ENCODE measurements at regions not wholly inside any gene's neighbourhood (a gene's known extent, or its start where the extent isn't known, plus 50 kb on each side); places are given as distances from the start of the nearest gene placed in this dataset.

GRCh38 chr5:8321272-8321671, 452.3 kb downstream of the MTRR start:
- Histone ChIP-seq H3K9me2 (ENCODE audit: insufficient read depth) (no peaks in the 10 kb centered on the region), H3K4me1 (ENCODE audit: control insufficient read depth in 1 of 2, insufficient read depth in 2 of 2, low read length in 2 of 2) (no peaks in the 10 kb centered on the region), H3K27me3 (ENCODE audit: insufficient read depth, low read length) (no peaks in the 10 kb centered on the region), H2AFZ (ENCODE audit: low read depth, low read length, poor library complexity, severe bottlenecking) (no peak overlapping the region), H3K9ac (ENCODE audit: low read length) (no peak overlapping the region), H3K9me3 (ENCODE audit: control insufficient read depth in 1 of 2, insufficient read depth in 1 of 2, low read depth in 1 of 2, low read length in 2 of 2) (peaks cover 8 to 44% of the 10 kb centered on the region in 2 experiments; a peak in 3 of 4 replicates), H3K4me3 (replicated peaks in 1 of 2; ENCODE audit: low read depth in 1 of 2, low read length in 2 of 2) (no peak overlapping the region), H3K36me3 (ENCODE audit: control insufficient read depth in 1 of 2, insufficient read depth in 2 of 2, low read length in 2 of 2) (no peaks in the 10 kb centered on the region), H4K20me1 (ENCODE audit: insufficient read depth) (no peaks in the 10 kb centered on the region), H3K27ac (ENCODE audit: low read depth, low read length) (no peak overlapping the region), H3K79me2 (ENCODE audit: insufficient read depth, low read length) (no peaks in the 10 kb centered on the region), H3K4me2 (ENCODE audit: low read length) (no peak overlapping the region)
- TF ChIP-seq SRF (IDR thresholded peaks at IDR 0.05; ENCODE audit: low read depth): no peak
- ATAC-seq (no peak), DNase-seq (ENCODE audit: low read depth, low spot score) (no peak)
- BruUV-seq (replicated peaks): no TSS peak
- CTCF ChIA-PET: no interaction called here
- RAD21 ChIA-PET (ENCODE audit: low non-redundant PET in 1 of 2, low total read pairs in 2 of 2, uncharacterized antibody in 2 of 2, unreplicated experiment in 2 of 2): no interaction called here
- POLR2A ChIA-PET: no interaction called here
- intact Hi-C loops (cut with micrococcal nuclease): no loop called here

DNA sequence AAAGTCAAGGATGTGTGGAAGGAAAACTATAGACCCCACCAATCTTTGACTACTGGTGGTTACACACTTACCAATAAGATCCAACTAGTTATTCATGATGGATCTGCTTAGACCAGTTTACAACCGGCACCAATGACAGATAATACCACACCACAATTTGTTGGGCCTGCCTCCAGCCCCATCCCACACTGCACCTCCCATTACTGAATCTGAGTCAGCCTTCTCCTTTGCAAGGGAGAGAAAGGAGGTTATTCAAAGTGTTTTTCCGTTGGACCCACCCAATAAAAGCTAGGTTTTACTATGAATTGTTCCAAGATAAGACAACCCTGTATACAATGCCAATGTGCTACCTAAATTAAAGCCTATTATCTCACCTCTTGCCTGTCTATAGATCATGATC, 453.5 kb downstream of the MTRR start:
- DNase-seq (ENCODE audit: low read depth, low spot score) (no peak), ATAC-seq (no peak)
- Histone ChIP-seq H3K27me3 (ENCODE audit: insufficient read depth, low read length) (no peaks in the 10 kb centered on the region), H3K9me3 (ENCODE audit: control insufficient read depth in 1 of 2, insufficient read depth in 1 of 2, low read depth in 1 of 2, low read length in 2 of 2) (peaks cover 8 to 42% of the 10 kb centered on the region in 2 experiments; a peak in 3 of 4 replicates), H3K79me2 (ENCODE audit: insufficient read depth, low read length) (no peaks in the 10 kb centered on the region), H2AFZ (ENCODE audit: low read depth, low read length, poor library complexity, severe bottlenecking) (no peak overlapping the region), H3K27ac (ENCODE audit: low read depth, low read length) (no peak overlapping the region), H3K36me3 (ENCODE audit: control insufficient read depth in 1 of 2, insufficient read depth in 2 of 2, low read length in 2 of 2) (no peaks in the 10 kb centered on the region), H3K9ac (ENCODE audit: low read length) (no peak overlapping the region), H4K20me1 (ENCODE audit: insufficient read depth) (no peaks in the 10 kb centered on the region), H3K4me3 (replicated peaks in 1 of 2; ENCODE audit: low read depth in 1 of 2, low read length in 2 of 2) (no peak overlapping the region), H3K9me2 (ENCODE audit: insufficient read depth) (no peaks in the 10 kb centered on the region), H3K4me1 (ENCODE audit: control insufficient read depth in 1 of 2, insufficient read depth in 2 of 2, low read length in 2 of 2) (no peaks in the 10 kb centered on the region), H3K4me2 (ENCODE audit: low read length) (no peak overlapping the region)
- ChIA-PET CTCF (no interaction called here), POLR2A (no interaction called here), RAD21 (ENCODE audit: low non-redundant PET in 1 of 2, low total read pairs in 2 of 2, uncharacterized antibody in 2 of 2, unreplicated experiment in 2 of 2) (no interaction called here)
- no TSS peak for BruUV-seq (replicated peaks)
- intact Hi-C loops (cut with micrococcal nuclease): no loop called here
- no peak for TF ChIP-seq SRF (IDR thresholded peaks at IDR 0.05; ENCODE audit: low read depth)

- no peak overlapping the region for H3K4me2 ChIP-seq (ENCODE audit: low read length)
- no peak overlapping the region for H2AFZ ChIP-seq (ENCODE audit: low read depth, low read length, poor library complexity, severe bottlenecking)
- DNase-seq (ENCODE audit: low read depth, low spot score) (no peak), ATAC-seq (no peak)
- RAD21 ChIA-PET (ENCODE audit: low non-redundant PET in 1 of 2, low total read pairs in 2 of 2, uncharacterized antibody in 2 of 2, unreplicated experiment in 2 of 2): no interaction called here
- no peak overlapping the region for H3K9ac ChIP-seq (ENCODE audit: low read length)
- no TSS peak for BruUV-seq (replicated peaks)
- no peaks in the 10 kb centered on the region for H3K4me1 ChIP-seq (ENCODE audit: control insufficient read depth in 1 of 2, insufficient read depth in 2 of 2, low read length in 2 of 2)
- POLR2A ChIA-PET: no interaction called here
- TF ChIP-seq SP1 (IDR thresholded peaks at IDR 0.05; ENCODE audit: low read depth) (no peak), YY1 (IDR thresholded peaks at IDR 0.05; ENCODE audit: extremely low read depth, insufficient replicate concordance, low read depth, low read length) (no peak)
- H3K27ac ChIP-seq (ENCODE audit: low read depth, low read length): no peak overlapping the region
- H3K27me3 ChIP-seq (ENCODE audit: insufficient read depth, low read length): no peaks in the 10 kb centered on the region
- intact Hi-C loops (cut with micrococcal nuclease): no loop called here
- H3K79me2 ChIP-seq (ENCODE audit: insufficient read depth, low read length): no peaks in the 10 kb centered on the region
- no peak overlapping the region for H3K4me3 ChIP-seq (replicated peaks in 1 of 2; ENCODE audit: low read depth in 1 of 2, low read length in 2 of 2)
- peaks cover 8 to 35% of the 10 kb centered on the region in 2 experiments; a peak in 3 of 4 replicates for H3K9me3 ChIP-seq (ENCODE audit: control insufficient read depth in 1 of 2, insufficient read depth in 1 of 2, low read depth in 1 of 2, low read length in 2 of 2)
- H4K20me1 ChIP-seq (ENCODE audit: insufficient read depth): no peaks in the 10 kb centered on the region
- no peaks in the 10 kb centered on the region for H3K36me3 ChIP-seq (ENCODE audit: control insufficient read depth in 1 of 2, insufficient read depth in 2 of 2, low read length in 2 of 2)
- no peaks in the 10 kb centered on the region for H3K9me2 ChIP-seq (ENCODE audit: insufficient read depth)
- CTCF ChIA-PET: no interaction called here
These were observed 458.1 kb downstream of the MTRR start for GRCh38 chr5:8327016-8327415.
